ENCODE measurements at regions not wholly inside any gene's neighbourhood (a gene's known extent, or its start where the extent isn't known, plus 50 kb on each side); places are given as distances from the start of the nearest gene placed in this dataset.
"Not testable (repeated sequence)": the region's sequence is repeated elsewhere in the genome, so short reads cannot be mapped to it uniquely, and the experiment has no call there.

DNA sequence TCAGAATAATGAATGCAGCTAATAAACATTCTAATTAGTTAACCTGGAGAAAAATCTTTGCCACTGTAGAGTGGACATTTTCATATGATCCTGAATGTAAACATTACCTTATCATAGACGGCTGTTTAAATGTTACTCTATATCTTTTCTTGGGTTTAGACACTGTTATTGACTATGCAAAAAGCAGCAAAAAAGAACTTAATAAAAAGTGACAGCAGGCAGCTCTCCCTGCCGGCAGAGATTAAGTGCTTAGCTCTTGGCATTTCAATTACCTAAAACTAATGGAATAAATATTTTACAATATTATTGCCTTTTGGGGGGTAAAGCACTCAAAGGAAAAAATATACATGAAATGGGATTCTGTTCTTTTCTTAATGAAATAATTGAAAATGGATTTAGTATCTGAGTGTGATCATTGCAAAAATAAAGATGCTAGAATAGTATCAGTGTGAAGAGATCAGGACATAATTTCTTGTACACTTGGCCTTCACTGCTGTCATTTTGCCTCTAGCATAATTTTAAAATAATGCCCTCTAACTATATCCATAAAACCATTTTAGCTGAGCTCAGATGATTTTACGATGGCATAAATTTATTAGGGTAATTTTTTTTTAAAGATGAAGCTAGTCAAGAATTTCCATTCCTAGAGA, 203.4 kb upstream of the DPP10 start:
- no peak for FAIRE-seq
- no peak for DNase-seq (ENCODE audit: low spot score in 2 of 2)

GRCh38 chr2:114248648-114249047, 193.8 kb upstream of the DPP10 start:
- no peak for FAIRE-seq
- no peak for DNase-seq (ENCODE audit: low spot score in 2 of 2)

GRCh38 chr2:114252713-114253112, 189.7 kb upstream of the DPP10 start:
- no peak for DNase-seq (ENCODE audit: low spot score in 2 of 2)
- no peak for FAIRE-seq

DNA sequence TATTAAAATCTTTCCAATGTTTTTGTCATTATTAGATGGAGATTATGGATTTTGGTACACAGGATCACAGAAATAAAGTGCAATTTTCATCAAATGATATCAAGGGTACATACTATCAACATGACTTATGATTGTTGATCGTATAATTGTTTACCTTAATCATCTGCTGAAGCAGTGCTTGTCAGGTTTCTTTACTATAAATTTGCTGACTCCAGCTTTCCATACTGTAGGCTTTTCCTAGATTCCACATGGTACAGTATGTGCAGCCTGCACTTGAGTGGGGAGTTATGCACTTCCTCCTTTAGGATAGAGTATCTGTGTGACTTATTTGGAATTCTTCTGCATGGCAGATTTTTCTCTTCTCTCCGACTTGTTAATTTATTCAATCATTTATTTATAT, 187.6 kb upstream of the DPP10 start:
- FAIRE-seq (no peak), DNase-seq (ENCODE audit: low spot score in 2 of 2) (no peak)

DNA sequence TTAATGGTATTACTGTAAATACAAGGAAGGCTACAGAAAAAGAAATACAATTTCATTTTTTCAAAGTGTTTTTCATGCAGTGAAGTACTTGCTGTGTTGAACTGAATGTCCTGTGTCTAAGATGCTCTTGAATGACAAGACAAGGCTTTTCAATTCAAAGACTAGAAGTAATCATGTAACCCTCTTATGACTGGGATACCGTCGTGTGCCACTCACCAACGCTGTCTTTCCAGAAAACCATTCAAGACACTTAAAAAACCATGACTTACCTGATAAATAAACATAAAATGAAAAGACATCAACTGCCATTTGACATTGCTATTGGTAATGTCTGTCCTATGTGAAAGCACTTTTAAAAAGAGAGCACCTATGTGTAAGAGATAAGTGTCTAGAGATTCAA, 183.1 kb upstream of the DPP10 start:
- no peak for FAIRE-seq
- DNase-seq (ENCODE audit: low spot score in 2 of 2), result no peak

DNA sequence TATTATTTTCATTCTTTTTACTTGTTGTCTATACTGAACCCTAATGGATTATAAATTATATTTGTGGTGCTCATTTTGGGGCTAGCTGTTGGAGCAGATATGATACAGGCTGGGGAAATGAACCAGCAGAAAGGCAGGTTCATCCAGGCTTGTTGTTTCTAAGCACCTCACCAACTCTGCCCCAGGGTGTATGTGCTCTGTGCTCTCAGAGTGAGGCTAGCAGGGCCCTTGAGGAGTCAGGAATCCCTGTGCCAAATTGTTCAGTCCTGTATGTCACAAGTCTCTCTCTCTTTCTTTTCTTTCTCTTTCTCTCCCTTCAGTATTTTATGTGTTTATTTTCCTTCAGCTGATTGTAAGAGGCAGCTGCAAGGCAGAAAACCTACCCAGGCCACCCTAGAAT, 181.1 kb upstream of the DPP10 start:
- FAIRE-seq, result no peak

GRCh38 chr2:114265261-114265660, 177.2 kb upstream of the DPP10 start:
- FAIRE-seq (no peak), DNase-seq (ENCODE audit: low spot score in 2 of 2) (no peak)

More for the DNA sequence above, 181.1 kb upstream of the DPP10 start:
- no peak for DNase-seq (ENCODE audit: low spot score in 2 of 2)

DNA sequence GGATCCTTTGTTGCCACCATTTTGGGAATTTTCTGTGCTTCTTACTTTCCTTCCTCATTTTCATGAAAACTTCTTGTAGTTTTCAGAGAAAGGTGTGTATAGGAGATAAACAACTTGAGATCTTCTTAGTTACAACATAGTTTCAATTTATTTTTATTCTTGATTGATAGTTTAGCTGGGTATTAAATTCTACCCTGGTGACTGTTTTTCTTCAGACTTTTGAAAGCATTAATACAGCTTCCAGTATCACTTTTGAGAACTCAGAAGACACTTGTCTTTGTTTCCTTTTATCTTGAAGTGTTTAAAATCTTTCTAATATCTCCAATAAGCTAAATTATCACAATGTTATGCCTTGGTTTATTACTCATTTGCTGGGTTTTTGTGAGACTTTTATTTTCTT, 167.5 kb upstream of the DPP10 start:
- DNase-seq (ENCODE audit: low spot score in 2 of 2) (no peak), FAIRE-seq (no peak)

- FAIRE-seq, result no peak
- DNase-seq (ENCODE audit: low spot score in 2 of 2), result no peak
Observed at GRCh38 chr2:114281188-114281587, 161.3 kb upstream of the DPP10 start.

GRCh38 chr2:114283774-114284173, 158.7 kb upstream of the DPP10 start:
- no peak for FAIRE-seq
- DNase-seq (ENCODE audit: low spot score in 2 of 2), result no peak

DNA sequence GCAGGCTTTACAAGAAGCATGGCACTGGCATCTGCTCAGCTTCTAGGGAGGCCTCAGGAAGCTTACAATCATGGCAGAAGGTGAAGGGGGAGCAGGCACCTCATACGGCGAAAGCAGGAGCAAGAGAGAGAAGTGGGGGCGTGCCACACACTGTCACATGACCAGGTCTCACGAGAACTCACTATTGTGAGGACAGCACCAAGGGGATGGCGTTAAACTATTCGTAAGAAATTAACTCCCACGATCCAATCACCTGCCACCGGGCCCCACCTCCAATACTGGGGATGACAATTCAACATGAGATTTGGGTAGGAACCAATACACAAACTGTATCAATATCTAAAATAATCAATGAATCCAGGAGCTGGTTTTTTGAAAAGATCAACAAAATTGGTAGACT, 156.0 kb upstream of the DPP10 start:
- no peak for DNase-seq (ENCODE audit: low spot score in 2 of 2)
- FAIRE-seq, result no peak

DNA sequence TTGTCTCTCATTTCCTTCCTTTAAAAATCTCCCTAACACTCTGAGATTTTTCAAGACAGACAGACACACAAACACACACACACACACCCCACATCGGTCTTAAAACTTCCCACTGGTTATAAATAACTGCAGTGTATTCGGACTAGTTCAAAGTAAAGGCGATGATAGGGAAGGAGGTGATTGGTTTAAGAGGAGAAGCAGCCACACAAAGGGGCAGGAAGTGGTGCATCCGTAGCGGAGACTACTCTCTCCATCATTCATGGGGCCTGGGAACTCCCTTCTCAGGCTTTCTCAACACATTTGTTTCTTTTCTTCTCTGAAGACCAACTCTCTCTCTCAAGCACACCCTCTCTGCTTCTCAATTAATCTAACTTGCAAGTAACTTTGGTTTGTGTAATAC, 149.1 kb upstream of the DPP10 start:
- DNase-seq (ENCODE audit: low spot score in 2 of 2) (no peak), FAIRE-seq (no peak)

- DNase-seq (ENCODE audit: low spot score in 2 of 2), result no peak
- FAIRE-seq, result no peak
Observed at GRCh38 chr2:114294741-114295140, 147.7 kb upstream of the DPP10 start.

GRCh38 chr2:114300351-114300750, 142.1 kb upstream of the DPP10 start:
- not testable (repeated sequence) for DNase-seq (ENCODE audit: low spot score in 2 of 2); FAIRE-seq

GRCh38 chr2:114316532-114317300, 125.7 kb upstream of the DPP10 start:
- DNase-seq (ENCODE audit: low spot score in 2 of 2) (no peak), FAIRE-seq (no peak)

GRCh38 chr2:114330594-114330993, 111.8 kb upstream of the DPP10 start:
- FAIRE-seq, result no peak
- no peak for DNase-seq (ENCODE audit: low spot score in 2 of 2)

DNA sequence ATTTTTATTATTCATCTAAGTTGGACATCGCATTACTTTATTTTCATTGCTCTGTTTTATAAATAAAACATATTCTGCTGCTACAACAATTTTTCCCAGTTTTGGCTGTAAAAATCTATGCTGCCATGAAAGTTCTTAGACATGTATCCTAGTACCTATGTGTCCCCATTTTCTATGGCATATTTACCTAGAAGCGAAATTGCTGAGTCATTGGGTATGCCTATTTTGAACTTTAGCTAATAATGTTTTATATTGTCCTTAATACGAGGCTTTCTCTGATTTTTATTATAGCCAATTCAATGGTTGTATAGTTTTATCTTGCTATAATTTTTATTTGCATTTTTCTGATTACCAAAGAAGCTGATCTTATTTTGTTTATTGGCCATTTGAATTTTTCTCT, 110.5 kb upstream of the DPP10 start:
- DNase-seq (ENCODE audit: low spot score in 2 of 2) (no peak), FAIRE-seq (no peak)

DNA sequence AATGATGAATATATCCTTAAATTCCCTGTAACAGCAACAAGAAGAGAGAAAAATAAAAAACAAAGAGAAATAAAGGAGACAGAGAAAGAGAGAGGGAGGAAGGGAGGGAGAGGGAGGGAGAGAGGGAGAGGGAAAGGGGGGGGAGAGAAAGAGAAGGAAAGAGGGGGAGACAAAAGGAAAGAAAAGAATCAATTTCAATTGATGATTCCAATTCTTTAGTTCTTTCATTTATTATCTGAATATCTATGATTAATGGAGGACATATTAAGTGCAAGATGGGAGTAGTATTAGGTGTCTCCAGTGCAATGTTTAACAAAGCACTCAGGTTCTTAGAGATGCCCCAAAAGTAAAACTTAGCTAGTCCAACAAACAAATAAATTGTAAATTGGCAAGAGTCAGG, 97.2 kb upstream of the DPP10 start:
- no peak for DNase-seq (ENCODE audit: low spot score in 2 of 2)

GRCh38 chr2:114346658-114347057, 95.8 kb upstream of the DPP10 start:
- FAIRE-seq, result no peak

More for the DNA sequence above, 97.2 kb upstream of the DPP10 start:
- FAIRE-seq, result no peak

GRCh38 chr2:114350186-114350725, 92.2 kb upstream of the DPP10 start:
- DNase-seq (ENCODE audit: low spot score in 2 of 2), result no peak
- FAIRE-seq, result no peak

More at GRCh38 chr2:114346658-114347057, 95.8 kb upstream of the DPP10 start:
- no peak for DNase-seq (ENCODE audit: low spot score in 2 of 2)

DNA sequence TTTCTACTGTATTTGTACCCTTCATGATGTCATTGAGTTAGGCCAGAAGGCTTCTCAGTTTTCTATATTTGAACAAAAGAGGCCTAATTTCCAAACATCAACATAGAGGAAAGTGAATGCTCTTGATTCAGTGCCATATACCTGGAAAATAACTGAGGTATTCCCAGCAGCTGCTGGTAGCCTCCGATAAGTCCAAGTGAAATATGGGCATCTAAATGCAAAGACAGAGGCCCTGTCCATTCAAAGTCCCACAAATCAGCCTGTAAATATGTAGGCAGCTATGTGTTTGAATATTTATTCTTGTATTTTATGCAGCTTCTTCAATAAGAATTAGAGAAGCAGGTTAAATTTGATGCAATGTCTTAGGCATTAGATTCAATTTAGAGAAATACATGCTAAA, 89.5 kb upstream of the DPP10 start:
- no peak for DNase-seq (ENCODE audit: low spot score in 2 of 2)

DNA sequence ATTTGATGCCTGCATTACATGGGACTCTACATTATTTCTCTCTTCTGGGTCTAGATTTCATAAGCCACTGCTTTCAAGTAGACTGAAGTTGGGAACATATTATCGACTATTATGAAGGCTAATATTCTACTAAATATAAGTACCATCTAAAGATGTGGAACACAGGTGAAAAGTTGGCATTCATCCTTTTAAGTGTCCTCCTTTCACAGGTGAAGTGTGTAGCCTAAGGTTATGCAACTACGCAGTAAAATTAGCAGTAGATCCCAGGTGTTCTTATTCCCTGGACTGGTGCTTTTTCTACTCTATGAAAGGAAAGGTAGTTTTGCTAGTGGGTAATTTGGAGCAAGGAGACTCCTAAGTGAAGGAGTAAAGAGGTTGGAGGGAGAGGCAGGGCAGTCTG, 88.2 kb upstream of the DPP10 start:
- DNase-seq (ENCODE audit: low spot score in 2 of 2) (no peak), FAIRE-seq (no peak)

More for the DNA sequence above, 89.5 kb upstream of the DPP10 start:
- FAIRE-seq, result no peak
